Liver (tissue), 7 donors: ENCODE measurements at regions not wholly inside any gene's neighbourhood (a gene's known extent, or its start where the extent isn't known, plus 50 kb on each side); places are given as distances from the start of the nearest gene placed in this dataset.
"Not testable (repeated sequence)": the region's sequence is repeated elsewhere in the genome, so short reads cannot be mapped to it uniquely, and the experiment has no call there.

Source experiments
- DNase-seq: peaks from one replicate; pipeline ENCODE4 v3.0.0-alpha.2; 2017; ENCODE audit warnings: low spot score
- H3K27ac ChIP-seq, 2 donors: one replicate each; pipeline ENCODE4 v1.7.0; 2013; ENCODE audit warnings: inconsistent platforms in 2 of 2, low read length in 2 of 2, control low read depth in 1 of 2, low read depth in 1 of 2, mild to moderate bottlenecking in 1 of 2
- H3K27me3 ChIP-seq, 4 donors: one replicate each; pipeline versions ENCODE4 v1.6.1 to v1.7.0; 2013; ENCODE audit warnings: low read length in 3 of 4, inconsistent platforms in 1 of 4, mild to moderate bottlenecking in 1 of 4, moderate library complexity in 1 of 4; ENCODE audit not compliant: control insufficient read depth in 4 of 4, insufficient read depth in 4 of 4
- H3K36me3 ChIP-seq, 4 donors: one replicate each; pipeline versions ENCODE4 v1.6.1 to v1.7.0; 2013; ENCODE audit warnings: low read length in 3 of 4, mild to moderate bottlenecking in 3 of 4, low read depth in 1 of 4, moderate library complexity in 1 of 4; ENCODE audit not compliant: control insufficient read depth in 4 of 4, insufficient read depth in 3 of 4
- H3K4me1 ChIP-seq, 4 donors: one replicate each; pipeline versions ENCODE4 v1.6.1 to v1.7.0; 2013; ENCODE audit warnings: low read length in 3 of 4, mild to moderate bottlenecking in 3 of 4, moderate library complexity in 1 of 4; ENCODE audit not compliant: control insufficient read depth in 4 of 4, insufficient read depth in 4 of 4
- H3K4me3 ChIP-seq, 3 donors: one replicate each; pipeline versions ENCODE4 v1.6.1 to v1.7.0; 2013; ENCODE audit warnings: low read length in 3 of 3, control low read depth in 1 of 3, low read depth in 1 of 3, mild to moderate bottlenecking in 1 of 3
- H3K9ac ChIP-seq, 2 donors: one replicate each; pipeline ENCODE4 v1.7.0; 2013; ENCODE audit warnings: low read length in 2 of 2, mild to moderate bottlenecking in 2 of 2, moderate library complexity in 2 of 2, control low read depth in 1 of 2, low read depth in 1 of 2
- H3K9me3 ChIP-seq, 4 donors: one replicate each; pipeline versions ENCODE4 v1.6.1 to v1.7.0; 2013; ENCODE audit warnings: low read length in 3 of 4; ENCODE audit not compliant: control insufficient read depth in 4 of 4
- ATF3 ChIP-seq: IDR thresholded peaks from 2 replicates; pipeline ENCODE4 v1.6.1; 2016; ENCODE audit warnings: antibody characterized with exemption
- EGR1 ChIP-seq, 2 donors: IDR thresholded peaks; 2 replicates each; pipeline ENCODE4 v1.6.1; 2016 to 2018; ENCODE audit warnings: antibody characterized with exemption in 2 of 2, low read depth in 2 of 2
- FOXA1 ChIP-seq: IDR thresholded peaks from 2 replicates; pipeline ENCODE4 v1.6.1; 2016; ENCODE audit warnings: antibody characterized with exemption
- GABPA ChIP-seq, 2 donors: IDR thresholded peaks in 1 of 2; conservative IDR thresholded peaks in 1 of 2; 2 replicates each; pipeline ENCODE4 v1.6.1; 2016; ENCODE audit warnings: antibody characterized with exemption in 2 of 2, mild to moderate bottlenecking in 1 of 2, moderate library complexity in 1 of 2
- JUND ChIP-seq, 2 donors: IDR thresholded peaks; 2 replicates each; pipeline ENCODE4 v1.6.1; 2016; ENCODE audit warnings: antibody characterized with exemption in 2 of 2
- MAX ChIP-seq: IDR thresholded peaks from 2 replicates; pipeline ENCODE4 v1.6.1; 2016; ENCODE audit warnings: antibody characterized with exemption
- NR2F2 ChIP-seq: IDR thresholded peaks from 2 replicates; pipeline ENCODE4 v1.6.1; 2016; ENCODE audit warnings: antibody characterized with exemption
- RAD21 ChIP-seq, 2 donors: IDR thresholded peaks; 2 replicates each; pipeline ENCODE4 v1.6.1; 2016; ENCODE audit warnings: antibody characterized with exemption in 2 of 2, mild to moderate bottlenecking in 2 of 2
- SP1 ChIP-seq: IDR thresholded peaks from 2 replicates; pipeline ENCODE4 v1.6.1; 2018; ENCODE audit warnings: antibody characterized with exemption, mild to moderate bottlenecking
- TAF1 ChIP-seq: conservative IDR thresholded peaks from 2 replicates; pipeline ENCODE4 v1.6.1; 2016; ENCODE audit warnings: antibody characterized with exemption, mild to moderate bottlenecking
- YY1 ChIP-seq: IDR thresholded peaks from 2 replicates; pipeline ENCODE4 v1.6.1; 2016; ENCODE audit warnings: antibody characterized with exemption, mild to moderate bottlenecking
- ZBTB33 ChIP-seq: IDR thresholded peaks from 2 replicates; pipeline ENCODE4 v1.6.1; 2016; ENCODE audit warnings: antibody characterized with exemption
- WGBS: extraction: QIAGEN DNeasy Blood & Tissue Kit; methylation state at CpG from one replicate; pipeline ENCODE4 v1.1.7; 2013; 5-methylcytosine and 5-hydroxymethylcytosine counted together
- donor health status: healthy.
- donor health status: healthy.
- donor health status: healthy.
- donor health status: healthy.

GRCh38 chr12:131245564-131246355 is 292.1 kb downstream of the ADGRD1 start:
- H3K36me3 ChIP-seq, result no peaks in the 10 kb centered on the region
- peaks cover 0 to 3% (median 0%) of the 10 kb centered on the region in 4 donors for H3K9me3 ChIP-seq
- whole genome bisulfite sequencing, result 87% methylated on average over 14 of the region's 14 CpGs
- no peak overlapping the region for H3K9ac ChIP-seq
- no peak for TF ChIP-seq GABPA (IDR thresholded peaks at IDR 0.05 in 1 of 2, conservative IDR thresholded peaks at IDR 0.05 in 1 of 2)
- no peak for TF ChIP-seq MAX
- TF ChIP-seq TAF1, result no peak
- TF ChIP-seq ATF3, result no peak
- H3K27ac ChIP-seq, result no peak overlapping the region
- no peaks in the 10 kb centered on the region for H3K4me1 ChIP-seq
- H3K4me3 ChIP-seq, result no peak overlapping the region
- peaks cover 0 to 5% (median 1%) of the 10 kb centered on the region in 4 donors for H3K27me3 ChIP-seq
- DNase-seq, result no peak

GRCh38 chr12:131247026-131247725 is 293.5 kb downstream of the ADGRD1 start:
- not testable (repeated sequence) for DNase-seq, H3K27me3 ChIP-seq, H3K9me3 ChIP-seq, H3K4me3 ChIP-seq, H3K36me3 ChIP-seq, H3K9ac ChIP-seq, H3K4me1 ChIP-seq, H3K27ac ChIP-seq
- WGBS, result 66% methylated on average over 15 of the region's 15 CpGs

- H3K4me3 ChIP-seq, H3K4me1 ChIP-seq, H3K27me3 ChIP-seq, H3K9me3 ChIP-seq, H3K9ac ChIP-seq, DNase-seq, H3K27ac ChIP-seq, H3K36me3 ChIP-seq: not testable (repeated sequence)
- 64% methylated on average over 6 of the region's 6 CpGs for WGBS
Measured at GRCh38 chr12:131247875-131248274, 294.2 kb downstream of the ADGRD1 start.

GRCh38 chr12:131249246-131250027 is 295.7 kb downstream of the ADGRD1 start:
- DNase-seq, result no peak
- Histone ChIP-seq H3K9ac (no peak overlapping the region), H3K36me3 (no peaks in the 10 kb centered on the region), H3K4me3 (no peak overlapping the region), H3K4me1 (no peaks in the 10 kb centered on the region), H3K27ac (no peak overlapping the region), H3K9me3 (no peaks in the 10 kb centered on the region), H3K27me3 (peaks cover 0 to 5% (median 1%) of the 10 kb centered on the region in 4 donors)
- TF ChIP-seq ATF3, result no peak
- TF ChIP-seq TAF1, result no peak
- no peak for TF ChIP-seq YY1
- TF ChIP-seq SP1, result no peak
- TF ChIP-seq EGR1 (IDR thresholded peaks at IDR 0.05; ENCODE audit: low read depth in 2 of 2), result no peak
- no peak for TF ChIP-seq JUND (IDR thresholded peaks at IDR 0.05)
- no peak for TF ChIP-seq FOXA1
- TF ChIP-seq ZBTB33, result no peak
- TF ChIP-seq RAD21 (IDR thresholded peaks at IDR 0.05), result no peak
- TF ChIP-seq NR2F2, result no peak
- WGBS, result 60% methylated on average over 4 of the region's 4 CpGs
